ENCODE measurements at regions not wholly inside any gene's neighbourhood (a gene's known extent, or its start where the extent isn't known, plus 50 kb on each side); places are given as distances from the start of the nearest gene placed in this dataset.
"Not testable (repeated sequence)": the region's sequence is repeated elsewhere in the genome, so short reads cannot be mapped to it uniquely, and the experiment has no call there.

DNA sequence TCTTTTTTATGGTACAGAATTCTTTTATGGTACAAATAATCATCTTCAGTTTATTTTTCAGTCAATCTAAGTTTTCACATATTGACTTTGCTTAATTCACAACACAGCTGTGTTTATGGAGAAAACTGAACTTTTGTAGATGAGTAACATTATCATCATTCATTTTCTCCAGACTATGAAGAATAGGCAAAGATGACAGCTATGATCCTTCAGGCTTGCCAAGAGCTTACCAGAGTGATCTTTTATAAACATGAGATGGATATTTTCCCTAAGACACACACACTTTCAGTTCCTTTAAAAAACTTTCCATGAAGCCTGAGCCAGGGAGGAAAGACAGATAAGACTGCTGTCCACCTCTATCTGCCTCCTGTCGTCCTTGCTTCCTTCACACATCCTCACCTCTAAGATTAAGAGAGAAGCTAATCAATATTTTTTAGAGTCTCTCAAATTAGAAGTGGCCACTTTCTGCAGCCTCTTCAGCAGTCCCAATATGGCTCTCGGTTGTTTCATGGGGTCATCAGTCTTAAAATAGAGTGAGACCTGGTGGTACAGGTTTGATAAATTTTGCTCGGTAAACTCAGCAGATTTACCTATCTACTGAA is 108.1 kb upstream of the SLC27A6 start:
- Histone ChIP-seq H3K4me3 (replicated peaks in 1 of 3; ENCODE audit: low read depth in 2 of 3, low read length in 3 of 3) (no peak overlapping the region), H3K4me1 (ENCODE audit: control insufficient read depth in 1 of 2, insufficient read depth in 2 of 2, low read length in 2 of 2) (no peaks in the 10 kb centered on the region), H3K36me3 (replicated peaks in 1 of 2; ENCODE audit: control insufficient read depth in 1 of 2, insufficient read depth in 2 of 2, low read length in 2 of 2) (no peaks in the 10 kb centered on the region), H3K79me2 (ENCODE audit: insufficient read depth, low read length) (no peaks in the 10 kb centered on the region), H3K27ac (ENCODE audit: low read depth in 1 of 2, low read length in 2 of 2) (no peak overlapping the region), H4K20me1 (ENCODE audit: insufficient read depth, low read length) (no peaks in the 10 kb centered on the region), H3K9ac (ENCODE audit: insufficient read depth, low read length, poor library complexity, severe bottlenecking) (no peak overlapping the region), H3K9me3 (replicated peaks in 1 of 2; ENCODE audit: control insufficient read depth in 1 of 2, insufficient read depth in 1 of 2, low read length in 2 of 2) (no peaks in the 10 kb centered on the region), H3K4me2 (replicated peaks; ENCODE audit: extremely low read depth, low read length, poor library complexity, severe bottlenecking) (no peak overlapping the region), H2AFZ (ENCODE audit: insufficient read depth, low read depth, low read length, poor library complexity, severe bottlenecking) (no peak overlapping the region), H3K27me3 (ENCODE audit: control insufficient read depth in 2 of 2, insufficient read depth in 2 of 2, low read length in 2 of 2) (no peaks in the 10 kb centered on the region)
- H3K27me3 Mint-ChIP-seq (ENCODE audit: low read depth in 3 of 3): no peaks in the 10 kb centered on the region
- no peaks in the 10 kb centered on the region for H3K4me1 Mint-ChIP-seq
- DNase-seq: no peak
- no CpG with 5 or more reads among the region's 3 CpGs for WGBS (ENCODE audit: insufficient coverage)
- intact Hi-C loops (cut with micrococcal nuclease): no loop called here
- H3K9me3 Mint-ChIP-seq: peaks cover 0 to 15% (median 3%) of the 10 kb centered on the region in 7 donors
- TF ChIP-seq, protein P1, sequence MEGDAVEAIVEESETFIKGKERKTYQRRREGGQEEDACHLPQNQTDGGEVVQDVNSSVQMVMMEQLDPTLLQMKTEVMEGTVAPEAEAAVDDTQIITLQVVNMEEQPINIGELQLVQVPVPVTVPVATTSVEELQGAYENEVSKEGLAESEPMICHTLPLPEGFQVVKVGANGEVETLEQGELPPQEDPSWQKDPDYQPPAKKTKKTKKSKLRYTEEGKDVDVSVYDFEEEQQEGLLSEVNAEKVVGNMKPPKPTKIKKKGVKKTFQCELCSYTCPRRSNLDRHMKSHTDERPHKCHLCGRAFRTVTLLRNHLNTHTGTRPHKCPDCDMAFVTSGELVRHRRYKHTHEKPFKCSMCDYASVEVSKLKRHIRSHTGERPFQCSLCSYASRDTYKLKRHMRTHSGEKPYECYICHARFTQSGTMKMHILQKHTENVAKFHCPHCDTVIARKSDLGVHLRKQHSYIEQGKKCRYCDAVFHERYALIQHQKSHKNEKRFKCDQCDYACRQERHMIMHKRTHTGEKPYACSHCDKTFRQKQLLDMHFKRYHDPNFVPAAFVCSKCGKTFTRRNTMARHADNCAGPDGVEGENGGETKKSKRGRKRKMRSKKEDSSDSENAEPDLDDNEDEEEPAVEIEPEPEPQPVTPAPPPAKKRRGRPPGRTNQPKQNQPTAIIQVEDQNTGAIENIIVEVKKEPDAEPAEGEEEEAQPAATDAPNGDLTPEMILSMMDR (IDR thresholded peaks at IDR 0.05): no peak
- no peak overlapping the region for H3K4me3 Mint-ChIP-seq
- H3K27ac Mint-ChIP-seq: no peak overlapping the region
- no peaks in the 10 kb centered on the region for H3K36me3 Mint-ChIP-seq

DNA sequence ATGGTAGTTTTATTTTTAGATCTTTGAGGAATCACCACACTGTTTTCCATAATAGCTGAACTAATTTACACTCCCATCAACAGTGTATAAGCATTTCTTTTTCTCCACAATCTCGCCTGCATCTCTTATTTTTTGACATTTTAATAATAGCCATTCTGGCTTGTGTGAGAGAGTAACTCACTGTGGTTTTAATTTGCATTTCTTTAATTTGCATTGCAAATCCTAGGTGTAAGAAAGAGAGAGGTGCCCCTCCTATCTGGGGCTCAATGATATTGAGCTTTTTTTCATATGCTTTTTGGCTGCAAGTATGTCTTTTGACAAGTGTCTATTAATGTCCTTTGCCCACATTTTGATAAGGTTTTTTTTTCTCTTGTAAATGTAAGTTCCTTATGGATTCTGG is 106.3 kb upstream of the SLC27A6 start:
- Histone ChIP-seq H3K27me3 (ENCODE audit: control insufficient read depth in 2 of 2, insufficient read depth in 2 of 2, low read length in 2 of 2) (no peaks in the 10 kb centered on the region), H3K27ac (ENCODE audit: low read depth in 1 of 2, low read length in 2 of 2) (no peak overlapping the region), H3K4me1 (ENCODE audit: control insufficient read depth in 1 of 2, insufficient read depth in 2 of 2, low read length in 2 of 2) (no peaks in the 10 kb centered on the region), H2AFZ (ENCODE audit: insufficient read depth, low read depth, low read length, poor library complexity, severe bottlenecking) (no peak overlapping the region), H3K4me3 (replicated peaks in 1 of 3; ENCODE audit: low read depth in 2 of 3, low read length in 3 of 3) (no peak overlapping the region), H3K9me3 (replicated peaks in 1 of 2; ENCODE audit: control insufficient read depth in 1 of 2, insufficient read depth in 1 of 2, low read length in 2 of 2) (no peaks in the 10 kb centered on the region), H3K79me2 (ENCODE audit: insufficient read depth, low read length) (no peaks in the 10 kb centered on the region), H4K20me1 (ENCODE audit: insufficient read depth, low read length) (no peaks in the 10 kb centered on the region), H3K36me3 (replicated peaks in 1 of 2; ENCODE audit: control insufficient read depth in 1 of 2, insufficient read depth in 2 of 2, low read length in 2 of 2) (no peaks in the 10 kb centered on the region), H3K4me2 (replicated peaks; ENCODE audit: extremely low read depth, low read length, poor library complexity, severe bottlenecking) (no peak overlapping the region), H3K9ac (ENCODE audit: insufficient read depth, low read length, poor library complexity, severe bottlenecking) (no peak overlapping the region)
- no CpG with 5 or more reads among the region's 1 CpG for WGBS (ENCODE audit: insufficient coverage)
- Mint-ChIP-seq H3K4me3 (no peak overlapping the region), H3K9me3 (peaks cover 0 to 14% (median 4%) of the 10 kb centered on the region in 7 donors), H3K27me3 (ENCODE audit: low read depth in 3 of 3) (no peaks in the 10 kb centered on the region), H3K36me3 (no peaks in the 10 kb centered on the region), H3K4me1 (no peaks in the 10 kb centered on the region), H3K27ac (no peak overlapping the region)
- intact Hi-C loops (cut with micrococcal nuclease): no loop called here
- no peak for DNase-seq
- TF ChIP-seq, protein P1 (IDR thresholded peaks at IDR 0.05): no peak

DNA sequence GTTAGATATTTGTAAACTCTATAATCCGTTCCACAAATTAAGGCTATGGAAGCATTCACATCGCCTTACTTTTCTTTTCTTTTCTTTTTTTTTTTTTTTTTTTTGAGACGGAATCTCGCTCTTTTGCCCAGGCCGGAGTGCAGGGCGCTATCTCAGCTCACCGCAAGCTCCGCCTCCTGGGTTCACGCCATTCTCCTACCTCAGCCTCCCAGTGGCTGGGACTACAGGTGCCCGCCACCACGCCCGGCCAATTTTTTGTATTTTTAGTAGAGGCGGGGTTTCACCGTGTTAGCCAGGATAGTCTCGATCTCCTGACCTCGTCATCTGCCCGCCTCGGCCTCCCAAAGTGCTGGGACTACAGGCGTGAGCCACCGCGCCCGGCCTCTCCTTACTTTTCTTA is 104.1 kb upstream of the SLC27A6 start:
- not testable (repeated sequence) for H3K27ac ChIP-seq (ENCODE audit: low read depth in 1 of 2, low read length in 2 of 2)
- WGBS (ENCODE audit: insufficient coverage): 100% methylated on average over 7 of the region's 22 CpGs

More for the DNA sequence above, 104.1 kb upstream of the SLC27A6 start:
- peaks cover 0 to 14% (median 4%) of the 10 kb centered on the region in 7 donors for H3K9me3 Mint-ChIP-seq
- H3K36me3 ChIP-seq (replicated peaks in 1 of 2; ENCODE audit: control insufficient read depth in 1 of 2, insufficient read depth in 2 of 2, low read length in 2 of 2); H3K4me1 Mint-ChIP-seq; intact Hi-C loops (cut with micrococcal nuclease); H3K9me3 ChIP-seq (replicated peaks in 1 of 2; ENCODE audit: control insufficient read depth in 1 of 2, insufficient read depth in 1 of 2, low read length in 2 of 2); H2AFZ ChIP-seq (ENCODE audit: insufficient read depth, low read depth, low read length, poor library complexity, severe bottlenecking); H3K4me2 ChIP-seq (replicated peaks; ENCODE audit: extremely low read depth, low read length, poor library complexity, severe bottlenecking); H3K27ac Mint-ChIP-seq; H3K36me3 Mint-ChIP-seq; H4K20me1 ChIP-seq (ENCODE audit: insufficient read depth, low read length); H3K4me3 ChIP-seq (replicated peaks in 1 of 3; ENCODE audit: low read depth in 2 of 3, low read length in 3 of 3); DNase-seq; H3K27me3 ChIP-seq (ENCODE audit: control insufficient read depth in 2 of 2, insufficient read depth in 2 of 2, low read length in 2 of 2); H3K79me2 ChIP-seq (ENCODE audit: insufficient read depth, low read length); H3K27me3 Mint-ChIP-seq (ENCODE audit: low read depth in 3 of 3); H3K4me3 Mint-ChIP-seq; H3K9ac ChIP-seq (ENCODE audit: insufficient read depth, low read length, poor library complexity, severe bottlenecking); H3K4me1 ChIP-seq (ENCODE audit: control insufficient read depth in 1 of 2, insufficient read depth in 2 of 2, low read length in 2 of 2): not testable (repeated sequence)
